ENCODE measurements at regions not wholly inside any gene's neighbourhood (a gene's known extent, or its start where the extent isn't known, plus 50 kb on each side); places are given as distances from the start of the nearest gene placed in this dataset.

- in situ Hi-C loops (cut with HindIII; ENCODE audit: low sequenced_read_pairs), result no loop called here
These were observed 126.9 kb downstream of the IPMK start for GRCh38 chr10:58140691-58141347.

- in situ Hi-C loops (cut with HindIII; ENCODE audit: low sequenced_read_pairs), result no loop called here
These were observed 127.6 kb downstream of the IPMK start for GRCh38 chr10:58140054-58140453.

- in situ Hi-C loops (cut with HindIII; ENCODE audit: low sequenced_read_pairs), result no loop called here
These were observed 129.9 kb downstream of the IPMK start for GRCh38 chr10:58137813-58138212.

- in situ Hi-C loops (cut with HindIII; ENCODE audit: low sequenced_read_pairs), result no loop called here
These were observed 152.3 kb downstream of the IPMK start for GRCh38 chr10:58115218-58116050.

GRCh38 chr10:58109731-58110130, 158.0 kb downstream of the IPMK start:
- in situ Hi-C loops (cut with HindIII; ENCODE audit: low sequenced_read_pairs), result no loop called here

GRCh38 chr10:58107506-58107905, 160.2 kb downstream of the IPMK start:
- in situ Hi-C loops (cut with HindIII; ENCODE audit: low sequenced_read_pairs), result no loop called here

- in situ Hi-C loops (cut with HindIII; ENCODE audit: low sequenced_read_pairs), result no loop called here
These were observed 161.3 kb downstream of the IPMK start for GRCh38 chr10:58106211-58107035.

- in situ Hi-C loops (cut with HindIII; ENCODE audit: low sequenced_read_pairs), result no loop called here
These were observed 163.3 kb downstream of the IPMK start for GRCh38 chr10:58104351-58104751.

- in situ Hi-C loops (cut with HindIII; ENCODE audit: low sequenced_read_pairs), result no loop called here
These were observed 164.8 kb downstream of the IPMK start for GRCh38 chr10:58102897-58103296.

- in situ Hi-C loops (cut with HindIII; ENCODE audit: low sequenced_read_pairs), result no loop called here
These were observed 166.0 kb downstream of the IPMK start for GRCh38 chr10:58101682-58102081.

GRCh38 chr10:58094985-58095718, 172.5 kb downstream of the IPMK start:
- in situ Hi-C loops (cut with HindIII; ENCODE audit: low sequenced_read_pairs), result no loop called here

- in situ Hi-C loops (cut with HindIII; ENCODE audit: low sequenced_read_pairs), result no loop called here
These were observed 175.8 kb downstream of the IPMK start for GRCh38 chr10:58091886-58092285.

- in situ Hi-C loops (cut with HindIII; ENCODE audit: low sequenced_read_pairs), result no loop called here
These were observed 178.0 kb downstream of the IPMK start for GRCh38 chr10:58089739-58090138.

- in situ Hi-C loops (cut with HindIII; ENCODE audit: low sequenced_read_pairs), result no loop called here
These were observed 179.8 kb downstream of the IPMK start for GRCh38 chr10:58087896-58088295.

GRCh38 chr10:58086763-58087150, 180.9 kb downstream of the IPMK start:
- in situ Hi-C loops (cut with HindIII; ENCODE audit: low sequenced_read_pairs), result no loop called here

GRCh38 chr10:58086144-58086762, 181.4 kb downstream of the IPMK start:
- in situ Hi-C loops (cut with HindIII; ENCODE audit: low sequenced_read_pairs), result no loop called here

GRCh38 chr10:58082248-58082647, 185.4 kb downstream of the IPMK start:
- in situ Hi-C loops (cut with HindIII; ENCODE audit: low sequenced_read_pairs), result no loop called here

- in situ Hi-C loops (cut with HindIII; ENCODE audit: low sequenced_read_pairs), result no loop called here
These were observed 186.3 kb downstream of the IPMK start for GRCh38 chr10:58081353-58081752.

GRCh38 chr10:58079461-58079860, 188.2 kb downstream of the IPMK start:
- in situ Hi-C loops (cut with HindIII; ENCODE audit: low sequenced_read_pairs), result no loop called here

- in situ Hi-C loops (cut with HindIII; ENCODE audit: low sequenced_read_pairs), result no loop called here
These were observed 195.1 kb downstream of the IPMK start for GRCh38 chr10:58072634-58073033.
